HG03159 (cell line): ENCODE measurements at regions not wholly inside any gene's neighbourhood (a gene's known extent, or its start where the extent isn't known, plus 50 kb on each side); places are given as distances from the start of the nearest gene placed in this dataset.
"Not testable (repeated sequence)": the region's sequence is repeated elsewhere in the genome, so short reads cannot be mapped to it uniquely, and the experiment has no call there.

ENCODE experiments used
- ATAC-seq: cut with Tn5 transposase; IDR thresholded peaks from one replicate; pipeline ENCODE4 v1.9.1; 2021; ENCODE audit warnings: mild to moderate bottlenecking, moderate library complexity; ENCODE audit not compliant: unreplicated experiment

GRCh38 chr1:194774535-194774934 is 1588.1 kb upstream of the B3GALT2 start:
- no peak for ATAC-seq

- ATAC-seq: no peak
These were observed 1569.0 kb upstream of the B3GALT2 start for GRCh38 chr1:194755241-194755994.

DNA sequence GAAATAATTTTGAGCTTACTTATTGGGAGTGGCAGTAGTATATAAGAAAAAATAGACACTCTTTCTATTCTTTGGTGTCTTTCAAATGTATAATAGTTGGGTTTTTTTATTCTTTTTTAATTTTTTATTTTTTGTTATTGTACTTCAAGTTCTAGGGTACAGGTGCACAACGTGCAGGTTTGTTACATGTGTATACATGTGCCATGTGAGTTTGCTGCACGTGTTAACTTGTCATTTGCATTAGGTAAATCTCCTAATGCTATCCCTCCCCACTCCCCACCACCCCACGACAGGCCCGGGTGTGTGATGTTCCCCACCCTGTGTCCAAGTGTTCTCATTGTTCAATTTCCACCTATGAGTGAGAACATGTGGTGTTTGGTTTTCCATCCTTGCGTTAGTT is 1552.4 kb upstream of the B3GALT2 start:
- not testable (repeated sequence) for ATAC-seq

DNA sequence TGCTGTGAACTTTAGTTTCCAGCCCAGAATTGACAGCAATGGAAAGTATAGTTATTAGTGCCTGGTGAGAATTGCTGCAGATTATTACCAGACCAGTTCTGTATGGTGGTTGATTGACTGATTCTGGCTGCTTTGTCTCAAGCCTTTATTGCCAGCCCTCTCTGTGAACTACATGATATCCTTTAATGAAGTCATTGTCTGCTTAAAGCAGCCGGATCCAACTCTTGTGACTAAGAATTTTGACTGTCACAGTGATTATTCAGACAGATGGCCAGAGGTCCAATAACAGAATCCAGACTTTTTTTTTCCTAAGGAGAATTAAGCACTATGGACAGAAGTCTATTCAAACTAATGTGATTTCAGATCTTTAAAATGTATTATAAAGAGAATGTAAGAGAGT is 1548.6 kb upstream of the B3GALT2 start:
- no peak for ATAC-seq

DNA sequence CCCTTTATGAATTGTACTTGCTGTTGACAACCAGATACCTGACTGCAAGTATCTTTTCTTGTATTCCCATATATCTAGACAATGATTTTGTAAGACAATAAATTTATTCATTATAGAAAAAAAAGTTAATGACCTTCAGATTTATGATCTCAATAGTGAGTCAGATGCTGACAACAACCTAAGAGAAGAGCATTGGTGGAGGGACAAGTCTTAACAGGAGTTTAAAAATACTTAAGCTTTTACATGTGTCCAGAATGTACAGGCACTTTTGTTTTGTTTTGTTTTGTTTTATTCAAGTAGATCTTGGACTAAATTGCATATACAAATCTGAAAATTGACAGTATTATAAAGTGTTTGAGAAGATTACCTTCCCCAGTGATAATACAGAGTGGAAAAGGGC is 1544.6 kb upstream of the B3GALT2 start:
- no peak for ATAC-seq

GRCh38 chr1:194730304-194730703 is 1543.9 kb upstream of the B3GALT2 start:
- no peak for ATAC-seq

DNA sequence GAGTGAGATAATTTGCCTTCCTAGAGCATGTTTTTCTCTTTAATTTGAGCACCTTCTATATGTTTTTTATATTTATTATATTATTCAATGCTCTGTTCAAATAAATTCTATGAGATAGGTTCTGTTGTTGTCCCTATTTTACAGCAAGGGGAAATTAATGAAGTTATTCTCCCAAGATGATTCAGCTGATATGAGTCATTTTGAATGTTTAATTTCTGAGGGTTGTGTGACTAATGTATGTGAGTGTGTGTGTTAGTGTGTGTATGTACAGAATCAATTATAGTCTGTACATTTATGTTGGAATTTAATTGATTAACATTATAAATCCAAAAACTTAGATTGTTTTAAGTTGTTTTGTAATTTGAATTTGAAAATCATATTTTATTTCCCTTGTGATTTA is 1536.7 kb upstream of the B3GALT2 start:
- no peak for ATAC-seq

DNA sequence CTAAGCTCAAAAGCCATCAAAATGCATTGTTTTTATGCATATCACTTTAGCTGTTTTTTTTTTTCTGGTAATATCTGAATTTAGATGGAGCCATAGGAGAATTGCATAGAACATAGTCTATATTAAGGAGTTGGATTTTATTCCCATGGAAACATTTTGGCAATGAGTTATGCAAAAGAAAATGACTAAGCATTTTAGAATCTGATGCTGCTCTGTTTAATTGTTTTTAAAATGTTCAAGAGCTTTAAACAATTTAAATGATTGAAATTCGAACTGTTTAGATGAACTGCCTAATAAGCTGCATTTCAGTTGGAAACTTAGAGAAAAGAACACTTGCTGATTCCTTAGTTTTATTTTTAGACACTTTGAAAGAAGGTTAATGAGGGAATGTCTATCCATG is 1531.5 kb upstream of the B3GALT2 start:
- no peak for ATAC-seq

GRCh38 chr1:194717334-194717733 is 1530.9 kb upstream of the B3GALT2 start:
- no peak for ATAC-seq

- ATAC-seq: no peak
These were observed 1524.3 kb upstream of the B3GALT2 start for GRCh38 chr1:194710671-194711070.

GRCh38 chr1:194709439-194709838 is 1523.0 kb upstream of the B3GALT2 start:
- ATAC-seq: no peak

GRCh38 chr1:194707074-194707473 is 1520.7 kb upstream of the B3GALT2 start:
- no peak for ATAC-seq

DNA sequence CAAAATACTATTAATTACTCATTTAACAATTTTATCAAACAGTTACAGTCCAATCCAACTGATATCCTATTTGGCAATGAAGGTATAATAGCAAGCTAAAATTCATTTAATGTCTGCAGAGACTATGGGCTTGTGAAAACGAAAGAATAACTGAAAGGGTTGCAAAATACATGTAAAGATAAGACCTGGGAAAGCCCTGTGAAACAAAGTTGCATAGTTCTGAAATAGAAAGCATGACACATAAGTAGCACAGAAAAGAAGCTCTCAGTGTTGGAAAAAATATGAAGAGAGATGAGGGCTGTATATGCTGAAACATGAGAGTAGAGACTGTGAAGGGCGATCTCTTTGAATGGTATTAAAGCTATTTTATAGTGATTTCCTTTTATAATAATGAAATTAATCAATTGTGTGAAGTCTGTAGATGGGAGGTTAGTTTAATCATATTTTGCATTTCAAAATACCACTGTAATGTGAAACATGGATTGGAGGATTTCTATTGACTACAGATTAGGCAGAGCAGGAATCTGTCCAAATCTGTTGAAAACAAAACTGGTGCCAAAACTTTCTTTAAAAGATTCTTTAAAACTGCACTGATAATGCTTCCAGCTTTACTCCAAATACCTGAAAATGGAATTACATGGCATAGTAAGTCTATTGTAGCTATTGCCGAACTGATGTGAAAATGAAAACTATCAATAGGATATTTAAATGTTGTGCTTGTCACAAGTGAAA is 1518.9 kb upstream of the B3GALT2 start:
- peak; percentile 67 for ATAC-seq

GRCh38 chr1:194698908-194699318 is 1512.5 kb upstream of the B3GALT2 start:
- ATAC-seq: no peak

DNA sequence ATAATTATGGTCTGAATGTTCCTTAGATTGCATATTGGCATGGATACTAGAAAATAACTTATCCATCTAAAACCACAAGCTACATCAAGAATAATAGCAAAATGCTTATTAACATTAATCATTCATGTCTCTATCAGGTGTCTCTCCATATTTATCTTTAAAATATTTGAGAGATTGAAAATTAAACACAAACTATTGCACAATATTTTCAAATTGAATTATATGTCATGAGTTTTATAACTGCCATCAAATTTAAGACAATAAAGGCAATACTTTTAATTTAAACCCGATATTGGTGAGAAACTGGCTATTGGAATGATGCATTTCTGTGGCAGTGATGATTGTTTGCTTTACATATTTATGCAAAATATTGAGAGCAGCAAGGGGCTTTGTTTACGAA is 1506.8 kb upstream of the B3GALT2 start:
- ATAC-seq: no peak

GRCh38 chr1:194684636-194685035 is 1498.2 kb upstream of the B3GALT2 start:
- no peak for ATAC-seq

DNA sequence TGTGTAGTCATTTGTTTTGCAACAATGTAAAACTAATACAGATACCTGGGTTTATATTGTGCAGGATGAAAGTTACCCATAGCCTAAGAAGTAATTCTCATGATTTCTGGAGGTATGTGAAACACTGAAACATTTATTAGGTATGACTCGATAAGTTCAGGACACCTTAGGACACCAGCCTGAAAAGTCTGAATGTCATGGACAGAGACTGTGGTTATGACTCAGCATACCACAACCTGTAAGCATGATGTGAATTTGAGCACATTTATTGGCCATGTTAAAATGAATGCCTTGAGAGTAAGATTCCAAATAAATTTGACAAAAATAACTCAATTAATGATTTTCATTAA is 1471.7 kb upstream of the B3GALT2 start:
- no peak for ATAC-seq

DNA sequence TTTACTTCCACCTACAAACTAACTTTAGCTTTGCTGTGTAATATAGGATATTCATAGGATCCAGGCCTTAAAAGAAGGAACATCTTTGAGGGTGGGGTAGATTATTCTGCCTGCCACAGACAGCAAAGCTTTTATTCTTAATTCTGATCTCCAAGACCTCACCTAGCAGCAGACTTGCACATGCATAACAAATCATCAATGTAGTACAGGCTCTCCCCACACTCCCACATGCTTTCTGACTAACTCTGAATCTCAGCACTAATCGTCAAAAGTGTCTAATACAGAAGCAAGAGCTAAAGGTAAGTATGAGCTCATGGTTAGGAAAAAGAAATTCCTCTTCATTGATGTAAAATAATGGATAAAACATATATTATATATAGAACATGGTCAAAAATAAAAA is 1468.5 kb upstream of the B3GALT2 start:
- no peak for ATAC-seq

- ATAC-seq: no peak
These were observed 1467.0 kb upstream of the B3GALT2 start for GRCh38 chr1:194653385-194653784.

- no peak for ATAC-seq
These were observed 1460.7 kb upstream of the B3GALT2 start for GRCh38 chr1:194647118-194647517.

DNA sequence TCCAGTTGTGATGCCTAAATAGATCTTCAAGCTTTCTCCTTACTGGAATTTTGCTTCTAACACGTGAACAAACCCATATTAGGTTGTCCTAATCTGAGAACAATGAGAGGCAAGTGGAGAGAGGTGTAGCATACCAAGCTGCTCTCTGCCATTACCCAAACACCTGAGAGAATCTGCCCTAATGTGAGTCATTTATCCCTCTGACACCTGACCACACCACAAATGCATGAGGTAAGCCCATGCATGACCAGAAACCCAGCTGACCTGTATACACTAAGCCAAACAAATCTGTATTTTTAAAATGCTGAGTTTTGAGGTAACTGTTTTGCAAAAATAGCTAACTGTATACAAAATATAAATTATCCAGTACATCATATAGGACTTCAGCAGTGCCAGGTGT is 1458.1 kb upstream of the B3GALT2 start:
- ATAC-seq: no peak

DNA sequence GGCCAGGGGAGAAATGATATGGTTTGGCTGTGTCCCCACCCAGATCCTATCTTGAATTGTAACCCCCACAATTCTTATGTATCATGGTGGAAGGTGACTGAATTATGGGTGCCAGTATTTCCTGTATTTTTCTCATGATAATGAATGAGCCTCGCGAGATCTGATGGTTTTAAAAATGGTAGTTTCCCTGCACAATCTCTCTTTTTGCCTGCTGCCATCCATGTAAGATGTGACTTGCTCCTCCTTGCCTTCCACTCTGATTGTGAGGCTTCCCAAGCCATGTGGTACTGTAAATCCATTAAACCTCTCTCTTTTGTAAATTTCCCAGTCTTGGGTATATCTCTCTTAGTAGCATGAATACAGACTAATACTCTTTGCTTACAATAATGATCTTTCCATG is 1453.9 kb upstream of the B3GALT2 start:
- no peak for ATAC-seq

- ATAC-seq: no peak
These were observed 1442.6 kb upstream of the B3GALT2 start for GRCh38 chr1:194629011-194629410.
